H1 (cell line): ENCODE measurements at regions not wholly inside any gene's neighbourhood (a gene's known extent, or its start where the extent isn't known, plus 50 kb on each side); places are given as distances from the start of the nearest gene placed in this dataset.

Experiments used
- CTCF ChIA-PET: fragments of 300-600 bp; sonication (Branson Sonifier 250); formaldehyde crosslinking; loops from one replicate; lab custom pipeline; 2021; ENCODE audit not compliant: partially characterized antibody; lab: Charles Lee
- POLR2A ChIA-PET: fragments of 300-600 bp; sonication (Branson Sonifier 250); formaldehyde crosslinking; loops from one replicate; lab custom pipeline; 2021; ENCODE audit warnings: inconsistent platforms; ENCODE audit not compliant: partially characterized antibody; lab: Charles Lee
- DNase-seq, 2 experiments: peaks; one replicate each; pipeline versions ENCODE4 v3.0.0 to v3.0.0-alpha.2; 2010 to 2022; ENCODE audit warnings: low spot score in 2 of 2, low read depth in 1 of 2, mixed read lengths in 1 of 2
- FAIRE-seq: peaks from 2 replicates; lab custom pipeline; 2011; peaks lifted over from hg19 to GRCh38; lab: Jason Lieb, UNC
- H2AFZ ChIP-seq: 2 replicates; pipeline ENCODE4 v1.8.1; 2012; ENCODE audit warnings: low read length, inconsistent platforms
- H2AK5ac ChIP-seq: 2 replicates; pipeline ENCODE4 v1.6.1; 2013; ENCODE audit warnings: low read depth, low read length
- H2BK120ac ChIP-seq: replicated peaks from 2 replicates; pipeline ENCODE3; 2013; ENCODE audit warnings: low read depth, low read length, inconsistent platforms
- H2BK12ac ChIP-seq: 2 replicates; pipeline ENCODE4 v1.6.1; 2013; ENCODE audit warnings: low read depth, low read length
- H2BK15ac ChIP-seq: 2 replicates; pipeline ENCODE4 v1.6.1; 2013; ENCODE audit warnings: low read length
- H2BK20ac ChIP-seq: 2 replicates; pipeline ENCODE4 v1.6.1; 2013; ENCODE audit warnings: low read length
- H2BK5ac ChIP-seq: 2 replicates; pipeline ENCODE4 v1.6.1; 2013; ENCODE audit warnings: low read depth, low read length
- H3K14ac ChIP-seq: 2 replicates; pipeline ENCODE4 v1.6.1; 2013; ENCODE audit warnings: inconsistent platforms; ENCODE audit not compliant: insufficient read length
- H3K18ac ChIP-seq: 2 replicates; pipeline ENCODE4 v1.6.1; 2013; ENCODE audit warnings: low read length; ENCODE audit errors: extremely low read depth
- H3K23ac ChIP-seq: 2 replicates; pipeline ENCODE4 v1.6.1; 2013; ENCODE audit warnings: inconsistent platforms; ENCODE audit not compliant: insufficient read length
- H3K23me2 ChIP-seq: 2 replicates; pipeline ENCODE4 v1.6.1; 2013; ENCODE audit warnings: low read depth, low read length
- H3K27ac ChIP-seq: 2 replicates; pipeline ENCODE4 v1.6.1; 2011; ENCODE audit warnings: low read depth, low read length, inconsistent platforms
- H3K27me3 ChIP-seq, 4 experiments: replicated peaks in 1 of 4; 1 replicate in 1 of 4; 2 replicates in 3 of 4; pipeline versions ENCODE4 v1.6.1 to v1.8.1; 2011 to 2013; ENCODE audit warnings: low read length in 3 of 4, mild to moderate bottlenecking in 3 of 4, inconsistent platforms in 2 of 4, mixed read lengths in 2 of 4, moderate library complexity in 1 of 4; ENCODE audit not compliant: control insufficient read depth in 3 of 4, insufficient read depth in 3 of 4; ENCODE audit errors: extremely low read depth in 1 of 4
- H3K36me3 ChIP-seq, 4 experiments: 2 replicates each; pipeline versions ENCODE4 v1.6.1 to v1.8.1; 2011 to 2013; ENCODE audit warnings: mild to moderate bottlenecking in 4 of 4, low read length in 3 of 4, moderate library complexity in 2 of 4, control low read depth in 1 of 4, inconsistent platforms in 1 of 4; ENCODE audit not compliant: insufficient read depth in 4 of 4, control insufficient read depth in 2 of 4
- H3K4ac ChIP-seq: replicated peaks from 2 replicates; pipeline ENCODE3; 2013; ENCODE audit warnings: low read length, low read depth, mixed read lengths, inconsistent platforms; ENCODE audit not compliant: insufficient read length
- H3K4me1 ChIP-seq, 4 experiments: replicated peaks in 1 of 4; 1 replicate in 1 of 4; 2 replicates in 3 of 4; pipeline versions ENCODE4 v1.6.1 to v1.8.1; 2011 to 2013; ENCODE audit warnings: low read length in 3 of 4, inconsistent platforms in 2 of 4, mixed read lengths in 1 of 4; ENCODE audit not compliant: insufficient read depth in 4 of 4, control insufficient read depth in 3 of 4
- H3K4me2 ChIP-seq, 2 experiments: 2 replicates each; pipeline versions ENCODE4 v1.6.1 to v1.8.1; 2011 to 2013; ENCODE audit warnings: low read depth in 2 of 2, low read length in 2 of 2, control low read depth in 1 of 2, inconsistent platforms in 1 of 2, mild to moderate bottlenecking in 1 of 2; ENCODE audit not compliant: insufficient read depth in 1 of 2
- H3K4me3 ChIP-seq, 4 experiments: fragments of 200-600, 300-600 bp in 1 of 4; sonication (generic), shearing (Covaris generic), sonication (Bioruptor Twin) in 1 of 4; 2 replicates each; pipeline versions ENCODE4 v1.5.1 to v1.8.1; 2011 to 2016; ENCODE audit warnings: low read length in 4 of 4, low read depth in 3 of 4, control low read depth in 2 of 4, inconsistent platforms in 2 of 4, mild to moderate bottlenecking in 2 of 4, mixed read lengths in 1 of 4, moderate library complexity in 1 of 4; ENCODE audit not compliant: insufficient read depth in 2 of 4; ENCODE audit errors: extremely low read depth in 1 of 4
- H3K56ac ChIP-seq: replicated peaks from 2 replicates; pipeline ENCODE3; 2013; ENCODE audit warnings: low read depth, mild to moderate bottlenecking, mixed read lengths, low read length, inconsistent platforms; ENCODE audit not compliant: insufficient read length
- H3K79me1 ChIP-seq: 2 replicates; pipeline ENCODE4 v1.6.1; 2013; ENCODE audit warnings: low read depth, low read length, control low read depth
- H3K79me2 ChIP-seq, 2 experiments: 2 replicates each; pipeline versions ENCODE4 v1.6.1 to v1.8.1; 2012 to 2013; ENCODE audit warnings: low read length in 2 of 2, mild to moderate bottlenecking in 2 of 2, inconsistent platforms in 1 of 2; ENCODE audit not compliant: insufficient read depth in 2 of 2, control insufficient read depth in 1 of 2
- H3K9ac ChIP-seq, 4 experiments: replicated peaks in 1 of 4; 1 replicate in 1 of 4; 2 replicates in 3 of 4; pipeline versions ENCODE4 v1.6.1 to v1.8.1; 2011 to 2013; ENCODE audit warnings: low read depth in 3 of 4, low read length in 3 of 4, control low read depth in 2 of 4, mild to moderate bottlenecking in 2 of 4, moderate library complexity in 2 of 4, inconsistent platforms in 1 of 4; ENCODE audit errors: extremely low read depth in 1 of 4
- H3K9me3 ChIP-seq, 2 experiments: 2 replicates each; pipeline versions ENCODE4 v1.6.1 to v1.8.1; 2012 to 2013; ENCODE audit warnings: mild to moderate bottlenecking in 2 of 2, moderate library complexity in 2 of 2, control low read depth in 1 of 2, inconsistent platforms in 1 of 2, low read depth in 1 of 2, low read length in 1 of 2, mixed read lengths in 1 of 2; ENCODE audit not compliant: insufficient read depth in 2 of 2
- H4K20me1 ChIP-seq, 2 experiments: replicated peaks in 1 of 2; 2 replicates each; pipeline versions ENCODE3 to v1.8.1; 2011 to 2013; ENCODE audit warnings: inconsistent platforms in 2 of 2, low read length in 2 of 2, mild to moderate bottlenecking in 1 of 2; ENCODE audit not compliant: insufficient read depth in 2 of 2, control insufficient read depth in 1 of 2
- H4K5ac ChIP-seq: 2 replicates; pipeline ENCODE4 v1.6.1; 2013; ENCODE audit warnings: low read length, low read depth, mixed read lengths, inconsistent platforms; ENCODE audit not compliant: insufficient read length
- H4K8ac ChIP-seq: 2 replicates; pipeline ENCODE4 v1.8.0; 2013; ENCODE audit warnings: mild to moderate bottlenecking, moderate library complexity, low read length, inconsistent platforms; ENCODE audit not compliant: insufficient read depth; ENCODE audit errors: extremely low read depth
- H4K91ac ChIP-seq: replicated peaks from 2 replicates; pipeline ENCODE3; 2013; ENCODE audit warnings: low read length, mixed read lengths, inconsistent platforms; ENCODE audit not compliant: insufficient read length
- BRCA1 ChIP-seq: IDR thresholded peaks from 2 replicates; pipeline ENCODE4 v1.6.1; 2012; ENCODE audit warnings: low read depth, low read length, improper control_type of control experiment
- CBX5 ChIP-seq: fragments of 300-800, 300-1000 bp; sonication (generic); IDR thresholded peaks from 2 replicates; pipeline ENCODE4 v1.7.1; 2016; ENCODE audit warnings: antibody characterized with exemption, low read length, low read depth
- CBX8 ChIP-seq: fragments of 300-800, 300-1000 bp; sonication (generic); IDR thresholded peaks from 2 replicates; pipeline ENCODE4 v1.7.1; 2016; ENCODE audit warnings: low read depth, low read length, borderline replicate concordance
- EGR1 ChIP-seq: IDR thresholded peaks from 2 replicates; pipeline ENCODE4 v1.6.1; 2011; ENCODE audit warnings: low read depth, low read length, borderline replicate concordance
- FOSL1 ChIP-seq: IDR thresholded peaks from 2 replicates; pipeline ENCODE4 v1.6.1; 2011; ENCODE audit warnings: mild to moderate bottlenecking, low read depth, low read length, moderate library complexity; ENCODE audit not compliant: insufficient read depth
- KDM4A ChIP-seq: IDR thresholded peaks from one replicate; pipeline ENCODE4 v1.7.1; 2012; ENCODE audit warnings: low read depth, mild to moderate bottlenecking, moderate library complexity, low read length, inconsistent platforms; ENCODE audit not compliant: severe bottlenecking
- MAX ChIP-seq: IDR thresholded peaks from 2 replicates; pipeline ENCODE4 v1.6.1; 2012; ENCODE audit warnings: inconsistent platforms
- POLR2A ChIP-seq, 2 experiments: IDR thresholded peaks; 1 replicate in 1 of 2; 2 replicates in 1 of 2; pipeline ENCODE4 v1.6.1; 2011; ENCODE audit warnings: low read depth in 2 of 2, low read length in 2 of 2, mild to moderate bottlenecking in 2 of 2; ENCODE audit errors: control extremely low read depth in 1 of 2
- POLR2AphosphoS5 ChIP-seq: IDR thresholded peaks from 2 replicates; pipeline ENCODE4 v1.6.1; 2011; ENCODE audit warnings: low read depth, low read length
- SAP30 ChIP-seq: fragments of 300-600 bp; sonication (generic); IDR thresholded peaks from 2 replicates; pipeline ENCODE4 v1.7.1; 2012; ENCODE audit warnings: low read length, moderate library complexity, mild to moderate bottlenecking, inconsistent platforms; ENCODE audit not compliant: insufficient read depth, insufficient replicate concordance
- SIX5 ChIP-seq: IDR thresholded peaks from 2 replicates; pipeline ENCODE4 v1.6.1; 2011; ENCODE audit warnings: mild to moderate bottlenecking, low read depth, low read length
- WGBS, 2 experiments: shearing (Covaris generic) in 1 of 2; methylation state at CpG; one replicate each; pipeline versions ENCODE4 v1.1.6 to v1.1.7; 2013 to 2015; ENCODE audit warnings: low lambda C conversion rate in 2 of 2, mixed read lengths in 2 of 2, inconsistent platforms in 1 of 2, low coverage in 1 of 2, missing lambda C conversion rate in 1 of 2; ENCODE audit not compliant: insufficient replicate concordance in 2 of 2, insufficient coverage in 1 of 2, insufficient read length in 1 of 2; ENCODE audit errors: extremely low coverage in 1 of 2, missing lambda C conversion rate in 1 of 2; 5-methylcytosine and 5-hydroxymethylcytosine counted together
- TF ChIP-seq, protein P1 (sequence below): IDR thresholded peaks from 2 replicates; pipeline ENCODE4 v1.6.1; 2012; ENCODE audit warnings: low read length, inconsistent platforms
- TF ChIP-seq, protein P2 (sequence below): IDR thresholded peaks from 2 replicates; pipeline ENCODE4 v1.6.1; 2012; ENCODE audit warnings: inconsistent platforms

DNA sequence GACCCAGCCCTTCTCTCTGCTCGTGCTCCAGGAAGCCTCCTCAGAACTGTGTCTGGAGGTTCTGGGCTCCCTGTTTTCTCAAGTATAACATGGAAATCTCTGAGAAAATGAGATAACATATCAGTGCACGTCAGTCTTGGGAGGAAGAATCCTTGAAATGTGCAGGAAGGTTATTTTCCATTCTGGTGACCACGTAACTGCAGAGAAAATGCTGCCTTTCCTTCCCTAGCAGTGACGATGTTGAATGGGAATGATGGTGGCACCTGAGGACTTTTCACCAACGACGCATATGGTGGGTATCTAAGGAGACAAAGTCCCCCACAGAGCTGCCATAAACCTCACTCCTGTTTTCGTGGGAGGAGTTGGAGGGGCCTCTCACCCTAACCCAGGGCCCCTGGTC, 272.1 kb upstream of the SIX2 start:
- H2AFZ ChIP-seq: no peak overlapping the region
- TF ChIP-seq, protein P1, sequence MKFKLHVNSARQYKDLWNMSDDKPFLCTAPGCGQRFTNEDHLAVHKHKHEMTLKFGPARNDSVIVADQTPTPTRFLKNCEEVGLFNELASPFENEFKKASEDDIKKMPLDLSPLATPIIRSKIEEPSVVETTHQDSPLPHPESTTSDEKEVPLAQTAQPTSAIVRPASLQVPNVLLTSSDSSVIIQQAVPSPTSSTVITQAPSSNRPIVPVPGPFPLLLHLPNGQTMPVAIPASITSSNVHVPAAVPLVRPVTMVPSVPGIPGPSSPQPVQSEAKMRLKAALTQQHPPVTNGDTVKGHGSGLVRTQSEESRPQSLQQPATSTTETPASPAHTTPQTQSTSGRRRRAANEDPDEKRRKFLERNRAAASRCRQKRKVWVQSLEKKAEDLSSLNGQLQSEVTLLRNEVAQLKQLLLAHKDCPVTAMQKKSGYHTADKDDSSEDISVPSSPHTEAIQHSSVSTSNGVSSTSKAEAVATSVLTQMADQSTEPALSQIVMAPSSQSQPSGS: no peak
- TF ChIP-seq FOSL1 (no peak), POLR2A (IDR thresholded peaks at IDR 0.05; ENCODE audit: control extremely low read depth in 1 of 2, low read depth in 2 of 2, low read length in 2 of 2) (no peak), KDM4A (no peak), POLR2AphosphoS5 (no peak), SIX5 (no peak), CBX5 (no peak), MAX (no peak), BRCA1 (no peak), SAP30 (no peak), EGR1 (no peak), CBX8 (no peak)
- TF ChIP-seq, protein P2, sequence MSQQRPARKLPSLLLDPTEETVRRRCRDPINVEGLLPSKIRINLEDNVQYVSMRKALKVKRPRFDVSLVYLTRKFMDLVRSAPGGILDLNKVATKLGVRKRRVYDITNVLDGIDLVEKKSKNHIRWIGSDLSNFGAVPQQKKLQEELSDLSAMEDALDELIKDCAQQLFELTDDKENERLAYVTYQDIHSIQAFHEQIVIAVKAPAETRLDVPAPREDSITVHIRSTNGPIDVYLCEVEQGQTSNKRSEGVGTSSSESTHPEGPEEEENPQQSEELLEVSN: no peak

More for the DNA sequence above, 272.1 kb upstream of the SIX2 start:
- Histone ChIP-seq H3K79me1 (no peaks in the 10 kb centered on the region), H3K9me3 (no peaks in the 10 kb centered on the region), H3K4me2 (no peak overlapping the region), H4K8ac (no peak overlapping the region), H2BK15ac (no peak overlapping the region), H3K79me2 (no peaks in the 10 kb centered on the region), H3K23me2 (no peaks in the 10 kb centered on the region), H3K9ac (no peak overlapping the region), H3K18ac (no peak overlapping the region), H3K4me1 (peaks cover 0 to 3% (median 0%) of the 10 kb centered on the region in 4 experiments; a peak in 1 of 7 replicates), H4K5ac (no peak overlapping the region), H2BK12ac (no peak overlapping the region), H3K23ac (no peak overlapping the region), H3K56ac (no peak overlapping the region), H2BK5ac (no peak overlapping the region), H4K91ac (no peak overlapping the region), H2BK20ac (no peak overlapping the region), H4K20me1 (no peaks in the 10 kb centered on the region), H3K4me3 (no peak overlapping the region), H2AK5ac (no peak overlapping the region), H3K27ac (no peak overlapping the region), H3K4ac (no peak overlapping the region), H2BK120ac (no peak overlapping the region), H3K36me3 (no peaks in the 10 kb centered on the region), H3K14ac (no peak overlapping the region), H3K27me3 (no peaks in the 10 kb centered on the region)
- no peak for DNase-seq
- 87% methylated on average over 7 of the region's 7 CpGs; no CpG with 5 or more reads in 1 of the 2 experiments for WGBS, 2 experiments
- POLR2A ChIA-PET: no interaction called here
- FAIRE-seq: no peak
- CTCF ChIA-PET: no interaction called here
